Islet precursor cell (in vitro differentiated cells): ENCODE measurements at regions not wholly inside any gene's neighbourhood (a gene's known extent, or its start where the extent isn't known, plus 50 kb on each side); places are given as distances from the start of the nearest gene placed in this dataset.
"Not testable (repeated sequence)": the region's sequence is repeated elsewhere in the genome, so short reads cannot be mapped to it uniquely, and the experiment has no call there.

Experiments used
- DNase-seq: peaks from one replicate; pipeline ENCODE4 v3.0.0-alpha.2; 2018

DNA sequence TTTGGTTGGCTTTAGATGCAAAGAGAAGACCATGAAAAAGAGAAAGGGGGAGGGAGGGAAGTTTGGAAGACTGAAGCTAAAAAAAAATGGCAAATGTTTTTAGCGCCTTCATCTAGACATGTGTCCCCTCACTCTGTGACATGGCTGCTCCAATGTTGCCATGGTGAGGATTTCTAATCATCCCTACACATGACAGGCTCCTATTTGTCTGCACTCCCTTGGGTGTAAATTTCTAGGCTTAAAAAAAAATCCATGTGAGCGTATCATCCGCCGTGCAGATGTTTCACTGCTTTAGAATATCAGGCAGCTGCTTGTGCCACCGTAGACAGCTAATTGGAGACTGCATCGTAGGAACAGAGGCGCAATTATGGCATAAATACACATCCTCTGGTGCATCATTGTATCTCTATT is 761.1 kb upstream of the MMS22L start:
- no peak for DNase-seq

DNA sequence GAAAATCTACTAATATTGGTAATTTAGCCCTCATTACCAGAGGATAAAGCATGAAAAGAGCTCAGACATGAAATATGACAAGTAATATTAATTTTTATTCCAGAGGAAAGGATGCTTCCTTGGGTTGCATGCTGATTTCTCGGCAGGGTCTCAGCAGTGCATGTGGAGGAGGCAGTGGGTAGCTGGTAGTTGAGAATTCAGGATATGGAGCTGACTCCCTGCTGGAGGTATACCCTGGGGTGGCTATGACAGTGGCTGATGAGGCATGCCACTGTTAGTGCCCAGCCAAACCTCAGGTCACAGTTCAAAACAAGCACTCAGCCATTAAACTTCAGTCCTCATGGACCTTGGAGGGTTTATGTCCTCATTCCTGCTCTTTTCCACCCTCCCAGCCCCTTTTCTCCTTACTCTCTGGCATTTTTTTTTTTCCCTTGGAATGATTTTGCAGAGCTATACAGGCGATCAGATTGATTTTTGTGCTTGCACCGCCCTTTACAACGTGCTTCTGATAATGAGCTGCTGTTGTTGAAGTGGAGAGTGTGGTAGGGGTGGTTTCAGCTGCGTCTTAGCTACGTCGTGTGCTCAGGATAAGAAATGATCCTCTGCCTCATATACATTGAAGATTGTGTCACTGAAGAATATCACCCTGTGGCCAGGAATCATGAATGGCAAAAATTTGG is 761.9 kb upstream of the MMS22L start:
- DNase-seq = no peak

DNA sequence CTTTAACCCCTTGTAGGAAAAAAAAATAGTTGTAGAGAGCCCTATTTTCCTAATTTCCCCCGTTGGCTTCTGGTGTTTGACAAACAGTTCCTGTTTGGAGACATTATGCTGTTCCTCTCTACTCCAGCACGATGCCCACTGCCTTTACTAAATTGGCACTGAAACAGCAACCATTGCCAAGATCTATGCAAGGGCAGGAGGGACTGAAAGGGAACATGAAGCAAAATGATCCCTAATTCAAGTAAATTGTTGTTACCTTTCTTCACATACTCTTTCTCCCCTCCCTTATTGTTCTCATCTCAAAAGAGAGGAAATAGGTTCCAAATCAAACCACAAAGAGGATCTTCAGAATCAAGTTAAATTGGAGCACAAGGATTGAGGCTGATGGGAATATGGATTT is 764.1 kb upstream of the MMS22L start:
- DNase-seq = no peak

DNA sequence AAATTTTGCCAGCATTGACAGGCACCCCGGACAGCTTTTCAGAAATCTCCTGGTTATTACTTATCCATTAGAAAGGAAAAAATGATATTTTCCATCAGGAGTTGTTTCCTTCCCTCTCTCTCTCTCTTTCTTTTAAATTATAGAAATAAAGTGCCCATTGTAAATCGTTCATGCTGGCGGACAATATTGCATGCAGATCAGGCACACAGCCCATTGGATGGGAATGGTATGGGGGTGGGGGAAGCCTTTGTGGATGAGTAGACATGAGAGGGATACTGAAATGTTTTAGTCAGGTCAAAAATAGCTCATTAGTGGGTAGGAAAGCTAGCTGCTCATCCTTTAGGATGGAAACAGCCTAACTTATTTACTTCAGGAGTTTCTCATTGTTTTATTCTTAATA is 764.9 kb upstream of the MMS22L start:
- DNase-seq = no peak

DNA sequence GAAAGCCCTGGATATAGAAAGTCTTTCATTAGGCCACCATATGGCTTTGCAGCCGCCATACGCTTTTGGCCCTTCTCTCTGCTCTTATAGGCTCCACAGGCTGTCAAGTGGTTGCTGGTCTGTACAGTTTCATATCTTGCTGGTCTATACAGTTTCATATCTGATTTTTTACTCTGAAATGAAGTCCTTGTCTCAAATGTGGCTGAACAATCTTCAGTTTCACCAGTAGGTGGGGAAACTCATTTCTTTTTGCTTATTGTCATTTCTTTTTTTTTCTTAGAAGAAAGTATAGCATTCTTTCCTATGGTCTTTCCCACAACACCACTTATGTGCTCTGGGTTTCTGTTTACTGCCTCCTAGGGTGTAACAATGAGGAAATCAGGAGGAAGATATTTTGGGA is 771.4 kb upstream of the MMS22L start:
- DNase-seq = no peak

DNA sequence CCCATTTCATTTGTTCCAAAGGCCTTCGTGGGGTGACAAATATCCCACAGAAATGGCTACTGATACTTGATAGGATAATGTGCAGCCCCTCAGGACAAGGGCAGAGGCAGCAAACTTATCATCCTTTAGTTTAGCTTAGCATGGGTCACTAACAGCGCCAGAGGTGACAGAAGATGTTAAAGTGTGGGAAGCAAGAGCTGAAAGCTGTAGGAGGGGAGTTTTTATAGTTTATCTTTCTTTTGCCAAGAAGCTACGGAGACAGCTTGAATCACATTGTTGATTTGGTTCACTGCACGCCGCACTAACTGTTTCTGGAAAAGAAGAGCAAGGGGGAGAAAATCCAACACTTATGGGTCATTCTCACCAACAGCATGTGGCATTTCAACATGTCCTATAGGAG is 773.9 kb upstream of the MMS22L start:
- DNase-seq = no peak

DNA sequence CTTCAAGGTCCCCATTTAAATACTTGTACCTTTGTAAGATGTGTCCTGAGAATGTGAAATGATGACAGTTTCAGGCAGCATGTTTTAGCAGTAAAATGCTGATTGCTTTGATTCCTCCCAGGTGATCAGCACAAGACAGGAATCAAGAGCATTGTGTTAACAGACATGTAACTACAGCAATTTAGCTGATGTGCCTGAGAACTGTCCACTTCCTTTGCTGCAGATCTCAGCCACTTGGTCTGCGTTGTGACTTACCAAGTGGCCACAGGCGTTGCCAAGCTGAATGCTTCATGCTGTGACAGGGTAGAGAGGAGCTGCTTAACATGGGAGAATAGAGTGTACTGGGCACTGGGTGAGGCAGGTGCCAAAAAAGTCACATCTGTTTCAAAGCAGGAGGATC is 767.0 kb upstream of the POU3F2 start:
- DNase-seq = no peak

DNA sequence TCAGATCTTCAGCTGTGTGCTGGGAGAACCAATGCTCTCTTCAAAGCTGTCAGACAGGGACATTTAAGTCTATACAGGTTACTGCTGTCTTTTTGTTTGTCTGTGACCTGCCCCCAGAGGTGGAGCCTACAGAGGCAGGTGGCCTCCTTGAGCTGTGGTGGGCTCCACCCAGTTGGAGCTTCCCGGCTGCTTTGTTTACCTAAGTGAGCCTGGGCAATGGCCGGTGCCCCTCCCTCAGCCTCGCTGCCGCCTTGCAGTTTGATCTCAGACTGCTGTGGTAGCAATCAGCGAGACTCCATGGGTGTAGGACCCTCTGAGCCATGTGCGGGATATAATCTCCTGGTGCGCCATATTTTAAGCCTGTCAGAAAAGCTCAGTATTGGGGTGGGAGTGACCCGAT is 745.8 kb upstream of the POU3F2 start:
- not testable (repeated sequence) for DNase-seq

DNA sequence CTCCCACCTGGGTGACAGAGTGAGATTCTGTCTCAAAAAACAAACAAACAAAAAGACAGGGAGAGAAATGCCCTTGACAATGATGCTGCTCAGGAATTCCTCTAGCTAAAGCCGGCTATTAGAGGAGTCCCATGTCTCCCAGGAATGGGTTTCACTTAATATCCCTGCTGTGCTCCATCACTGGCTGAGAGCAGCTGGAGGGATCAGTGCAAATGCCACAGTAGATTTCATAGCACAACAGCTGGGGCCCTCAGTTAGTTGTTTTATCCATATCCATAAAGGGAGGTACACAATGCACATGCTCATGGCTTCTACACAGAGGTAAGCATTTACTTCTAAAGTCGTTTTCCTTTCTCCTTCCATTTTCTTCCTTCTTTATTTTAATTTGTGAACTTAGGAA is 742.0 kb upstream of the POU3F2 start:
- DNase-seq = no peak

DNA sequence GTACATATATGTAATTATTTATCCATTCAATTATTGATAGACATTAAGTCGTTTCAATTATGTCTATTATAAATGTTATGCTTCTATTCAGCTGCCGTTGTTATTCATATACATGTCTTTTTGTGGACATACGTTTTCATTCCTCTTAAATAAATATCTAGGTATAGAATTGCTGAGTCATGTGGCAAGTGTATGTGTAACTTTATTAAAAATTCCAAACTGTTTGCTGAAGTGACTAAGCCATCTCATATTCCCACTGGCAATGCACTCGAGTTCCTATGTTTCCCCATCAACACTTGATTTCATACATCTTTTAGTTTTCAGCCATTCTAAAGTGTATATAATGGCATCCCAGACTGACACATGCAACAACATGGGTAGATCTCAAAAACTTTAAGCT is 739.7 kb upstream of the POU3F2 start:
- no peak for DNase-seq

DNA sequence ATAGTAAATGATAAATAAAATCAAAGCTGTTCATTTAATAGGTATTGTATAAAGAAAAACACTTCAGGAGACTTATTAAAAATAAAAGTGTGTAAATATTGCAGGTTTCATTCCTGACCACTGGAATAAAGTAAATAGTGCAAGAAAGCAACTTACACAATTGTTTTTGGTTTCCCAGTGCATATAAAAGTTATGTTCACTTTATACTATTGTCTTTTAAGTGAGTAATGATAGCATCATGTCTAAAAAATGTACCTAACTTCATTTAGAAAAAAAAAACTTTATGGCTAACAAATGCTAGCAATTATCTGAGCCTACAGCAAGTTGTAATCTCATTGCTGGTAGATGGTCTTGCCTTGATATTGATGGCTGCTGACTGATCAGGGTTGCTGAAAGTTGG is 726.6 kb upstream of the POU3F2 start:
- no peak for DNase-seq

DNA sequence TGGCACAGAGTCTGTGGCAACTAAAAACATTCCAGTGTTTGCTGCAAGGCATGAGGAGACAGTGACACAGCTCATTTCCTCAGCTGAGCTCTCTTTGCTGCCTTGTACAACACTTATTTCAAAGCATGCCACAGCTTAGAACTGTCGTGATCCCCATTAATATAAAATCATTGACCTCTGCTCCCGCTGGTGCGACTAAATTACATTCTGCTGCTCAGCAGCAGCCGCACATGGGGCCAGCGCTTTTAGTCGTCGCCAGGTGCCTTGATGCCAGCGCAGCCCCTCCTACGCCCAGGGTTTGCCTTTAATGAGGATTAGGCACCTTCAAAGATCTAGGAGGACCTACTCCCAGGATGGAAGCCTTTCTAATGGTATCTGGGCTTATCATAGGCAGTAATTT is 717.9 kb upstream of the POU3F2 start:
- no peak for DNase-seq

DNA sequence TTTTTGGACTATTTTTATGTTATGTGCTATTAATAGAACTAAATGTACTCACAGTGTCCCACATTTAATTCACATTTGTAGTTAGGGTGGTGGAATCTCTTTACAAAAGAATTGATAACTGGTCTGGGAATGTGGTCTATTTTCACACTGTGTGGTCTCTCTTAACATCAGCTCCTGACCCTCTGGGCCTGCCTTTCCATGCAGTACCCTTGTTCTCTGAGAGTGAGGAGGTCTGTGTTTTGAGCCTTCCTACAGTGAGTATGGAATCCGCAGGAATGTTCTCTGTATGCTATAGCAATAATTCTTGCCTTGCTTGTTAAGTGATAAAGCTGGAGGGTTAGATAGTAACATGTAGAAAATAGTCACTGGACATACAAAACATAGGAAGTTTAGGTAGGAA is 717.3 kb upstream of the POU3F2 start:
- no peak for DNase-seq

DNA sequence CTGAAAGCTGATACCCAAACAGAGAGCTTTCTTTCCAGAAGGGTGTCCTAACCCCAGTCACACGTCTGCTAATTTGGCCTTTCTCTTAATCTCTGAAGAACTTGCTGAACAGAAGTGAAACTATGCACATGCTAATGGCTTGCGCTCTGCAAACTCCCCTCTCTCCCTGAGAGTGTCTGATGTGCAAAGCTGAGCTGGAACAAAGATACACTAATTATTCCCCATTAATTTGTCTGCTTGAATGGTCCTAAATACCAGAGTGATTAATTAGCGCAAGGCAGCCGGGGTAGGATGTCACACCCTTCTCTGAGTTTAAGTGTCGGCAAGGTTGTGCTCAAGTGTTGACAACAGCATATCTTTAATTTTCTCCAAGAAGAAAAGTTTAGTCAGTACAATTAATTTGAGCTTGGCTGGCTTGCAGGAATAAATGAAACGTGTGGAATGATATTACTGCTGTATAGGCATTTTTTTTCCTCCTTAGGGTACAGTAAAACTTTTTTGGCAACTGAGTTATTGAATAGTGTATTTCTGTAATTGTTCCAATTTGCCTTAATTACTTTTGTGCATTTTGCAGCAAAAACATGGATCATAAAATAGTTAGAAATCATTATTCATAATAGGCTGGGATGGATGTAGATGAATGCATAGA is 715.9 kb upstream of the POU3F2 start:
- no peak for DNase-seq

DNA sequence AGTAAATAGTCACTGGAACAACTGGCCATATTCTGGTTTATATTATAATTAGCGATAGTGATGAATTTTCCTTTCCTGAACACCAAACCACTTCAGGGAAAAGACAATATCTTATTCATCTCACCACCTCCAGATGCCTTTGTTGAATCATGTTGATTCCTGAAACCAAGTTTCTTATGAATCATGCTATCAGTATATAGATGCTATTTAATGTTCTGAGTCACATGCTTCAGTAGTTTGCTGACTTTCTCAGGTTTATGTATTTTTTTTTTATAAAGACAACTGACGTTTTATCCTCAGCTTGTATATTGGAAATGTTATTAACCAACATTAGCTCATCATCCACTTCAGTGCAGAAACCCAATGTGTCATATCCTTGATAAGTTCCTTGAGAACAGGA is 710.2 kb upstream of the POU3F2 start:
- no peak for DNase-seq

DNA sequence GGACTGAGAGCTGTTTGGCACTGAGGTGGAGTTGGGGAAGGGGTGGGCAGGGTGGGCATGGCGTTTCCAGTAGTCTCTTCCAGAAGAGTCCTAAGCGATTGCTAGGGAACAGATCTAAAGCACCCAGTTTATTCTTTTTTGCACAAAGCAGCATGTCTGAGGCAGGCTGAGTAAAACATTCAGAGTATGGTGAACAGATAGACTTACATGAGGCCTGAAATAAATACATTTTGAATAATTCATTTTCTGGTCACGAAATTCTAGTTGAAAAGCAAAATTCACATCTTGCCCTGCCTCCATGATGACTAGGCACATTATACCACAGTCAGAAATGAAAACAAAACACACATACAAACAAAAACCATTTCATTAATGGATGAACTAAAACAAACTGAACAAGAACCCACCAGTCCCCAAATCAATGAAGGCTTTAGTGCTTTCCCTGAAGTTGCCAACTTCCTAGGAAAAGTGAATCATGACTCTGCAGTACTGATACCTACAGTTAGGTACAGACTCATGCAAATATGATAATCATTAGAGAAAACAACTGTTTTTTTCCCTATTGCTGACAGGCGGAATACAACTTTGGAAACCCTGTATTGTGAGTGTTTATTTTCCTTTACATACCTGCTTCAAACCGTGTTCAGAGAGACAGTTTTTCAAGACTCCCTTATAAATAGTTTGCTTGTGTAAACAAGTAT is 702.9 kb upstream of the POU3F2 start:
- DNase-seq = no peak

DNA sequence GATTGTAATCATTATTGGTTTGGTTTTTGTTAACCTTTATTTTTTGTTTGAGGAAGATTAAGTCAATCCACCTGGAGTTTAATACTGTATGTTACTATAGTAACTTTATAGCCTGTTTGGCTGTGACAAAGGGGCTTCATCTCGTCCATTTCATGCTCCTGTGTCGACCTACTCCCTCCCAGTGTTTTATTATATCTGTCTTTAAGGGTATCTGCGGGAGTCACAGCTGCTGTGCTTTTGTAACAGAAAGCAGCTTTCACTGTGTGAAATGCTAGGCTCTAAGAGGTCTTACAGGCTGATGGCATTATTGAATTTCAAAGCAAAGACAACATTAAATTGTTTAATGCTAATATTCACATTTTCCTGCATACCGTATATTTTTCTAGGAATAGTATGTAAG is 698.0 kb upstream of the POU3F2 start:
- DNase-seq = no peak

DNA sequence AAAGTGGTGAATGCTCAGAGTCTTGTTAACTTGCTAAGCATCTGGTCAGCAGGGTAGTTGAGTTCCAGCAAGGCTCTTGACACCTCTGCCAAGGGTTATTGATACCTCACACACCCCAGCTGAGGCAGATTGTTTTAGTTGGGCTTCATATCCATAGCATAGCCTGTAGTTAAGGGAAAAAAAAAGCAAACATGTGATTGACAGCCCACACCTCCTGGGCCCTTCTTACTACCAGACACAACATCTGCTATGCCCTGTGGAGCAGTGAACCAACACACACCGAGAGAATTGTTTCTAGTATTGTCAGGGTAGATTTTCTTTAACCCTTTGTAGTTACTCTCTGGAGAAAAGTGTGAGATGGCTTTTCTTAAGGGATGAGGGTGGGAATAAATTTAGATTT is 697.0 kb upstream of the POU3F2 start:
- DNase-seq = no peak

DNA sequence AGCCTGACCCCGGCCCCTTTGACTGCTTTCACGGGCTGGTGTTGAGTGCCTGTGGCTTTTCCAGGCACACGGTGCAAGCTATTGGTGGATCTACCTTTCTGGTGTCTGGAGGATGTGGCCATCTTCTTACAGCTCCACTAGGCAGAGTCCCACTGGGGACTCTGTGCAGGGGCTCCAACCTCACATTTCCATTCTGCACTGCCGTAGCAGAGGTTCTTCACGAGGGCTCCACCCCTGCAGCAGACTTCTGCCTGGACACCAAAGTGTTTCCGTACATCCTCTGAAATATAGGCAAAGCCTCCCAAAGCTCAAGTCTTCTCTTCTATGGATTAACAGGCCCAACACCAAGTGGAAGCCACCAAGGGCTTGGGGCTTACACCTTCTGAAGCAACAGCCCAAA is 691.5 kb upstream of the POU3F2 start:
- no peak for DNase-seq

DNA sequence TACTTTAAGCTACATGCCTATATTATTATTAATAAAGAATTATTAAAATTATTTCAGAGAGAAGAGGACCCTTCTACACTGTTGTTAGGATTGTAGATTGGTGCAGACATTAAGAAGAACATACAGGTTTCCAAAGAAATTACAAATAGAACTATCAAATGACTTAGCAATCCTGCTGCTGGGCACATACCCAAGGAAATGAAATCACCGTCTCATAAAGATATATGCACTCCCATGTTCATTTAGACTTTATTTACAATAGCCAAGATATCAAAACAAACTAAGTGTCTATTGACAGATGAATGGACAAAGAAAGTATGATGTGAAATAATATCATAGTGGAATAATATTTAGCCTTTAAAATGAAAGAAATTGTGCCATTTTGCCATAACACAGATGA is 687.7 kb upstream of the POU3F2 start:
- DNase-seq = no peak

DNA sequence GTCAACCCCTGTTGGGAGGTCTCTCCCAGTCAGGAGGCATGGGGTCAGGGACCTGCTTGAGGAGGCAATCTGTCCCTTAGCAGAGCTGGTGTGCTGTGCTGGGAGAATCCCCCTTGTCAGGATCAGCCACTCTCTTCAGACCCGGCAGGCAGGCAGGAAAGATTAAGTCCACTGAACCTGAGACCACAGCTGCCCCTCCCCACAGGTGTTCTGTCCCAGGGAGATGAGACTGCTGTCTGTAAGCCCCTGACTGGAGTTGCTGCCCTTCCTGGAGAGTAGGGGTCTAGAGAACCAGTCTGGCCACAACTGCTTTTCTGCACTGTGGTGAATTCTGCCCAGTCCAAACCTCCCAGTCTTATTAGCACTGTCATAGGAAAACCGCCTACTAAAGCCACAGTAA is 677.8 kb upstream of the POU3F2 start:
- no peak for DNase-seq

DNA sequence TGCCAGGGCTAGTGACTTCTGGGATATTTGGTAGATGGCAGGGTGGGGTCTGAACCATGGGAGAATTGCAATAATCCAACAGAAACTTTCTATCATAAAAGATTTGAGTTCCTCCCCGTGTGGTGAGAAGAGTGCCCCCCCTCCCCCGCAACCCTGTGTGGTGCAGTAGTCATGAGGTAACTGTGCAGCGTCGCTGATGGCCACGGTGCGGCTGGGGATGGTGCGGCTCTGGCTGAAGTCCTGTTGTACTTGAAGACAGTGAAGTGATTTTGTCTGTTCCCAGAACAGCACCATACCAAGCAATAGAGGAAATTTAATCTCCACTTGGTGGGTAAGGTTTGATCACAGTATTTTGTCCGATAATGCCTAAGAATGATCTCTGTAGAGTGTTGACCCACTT is 654.8 kb upstream of the POU3F2 start:
- DNase-seq = no peak

DNA sequence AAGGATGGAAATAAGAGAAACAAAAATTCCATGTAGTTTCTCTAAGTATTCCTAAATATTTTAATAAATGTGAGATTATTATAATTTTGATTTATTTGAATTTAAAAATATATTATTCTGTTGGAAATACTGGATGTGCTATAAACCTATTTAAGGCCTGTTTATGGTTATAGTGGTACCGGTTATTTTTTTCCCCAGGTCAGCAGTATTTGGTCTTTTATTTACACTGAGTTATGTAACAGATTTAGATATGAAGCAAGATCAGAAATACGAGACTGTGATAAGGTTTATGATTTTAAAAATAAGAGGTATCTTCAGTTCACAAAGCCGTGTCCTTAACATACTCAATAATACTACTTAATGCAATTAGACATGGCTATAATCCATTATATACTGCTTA is 634.3 kb upstream of the POU3F2 start:
- DNase-seq = no peak

DNA sequence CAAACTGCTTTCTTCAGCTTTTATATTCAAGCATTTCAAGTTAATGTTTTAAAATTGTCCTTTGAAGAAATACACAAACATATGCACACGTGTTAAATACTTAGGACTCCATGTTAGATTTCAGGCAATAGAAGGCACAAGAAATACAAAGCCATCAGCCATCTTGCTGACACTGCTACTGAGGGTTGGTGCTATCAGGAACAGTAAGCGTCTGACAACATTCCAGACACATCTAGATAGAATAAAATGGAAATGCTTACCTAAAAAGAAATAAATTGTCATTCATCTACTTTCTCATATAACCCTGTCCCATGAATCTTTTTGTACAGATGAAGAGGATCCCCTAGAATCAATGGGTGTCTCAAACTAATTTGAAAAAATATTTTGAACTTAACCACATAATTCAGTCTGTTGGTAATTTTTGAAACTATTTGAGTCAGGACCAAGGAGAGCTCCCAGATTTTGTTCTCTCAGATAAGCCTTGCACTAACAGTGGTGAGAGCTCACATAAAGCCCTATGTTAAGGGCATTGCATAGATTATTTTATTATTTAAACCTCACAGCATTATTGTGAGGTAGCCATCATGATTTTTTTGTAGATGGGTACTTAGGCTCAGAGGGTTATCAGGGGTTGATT is 631.1 kb upstream of the POU3F2 start:
- DNase-seq = no peak
